Hypothalamus (tissue), 51 donors: ENCODE measurements at regions not wholly inside any gene's neighbourhood (a gene's known extent, or its start where the extent isn't known, plus 50 kb on each side); places are given as distances from the start of the nearest gene placed in this dataset.
"Not testable (repeated sequence)": the region's sequence is repeated elsewhere in the genome, so short reads cannot be mapped to it uniquely, and the experiment has no call there.

Source experiments
- DNase-seq, 51 donors: peaks; one replicate each; lab custom pipeline; 2025; lab: John Stamatoyannopoulos, UW

DNA sequence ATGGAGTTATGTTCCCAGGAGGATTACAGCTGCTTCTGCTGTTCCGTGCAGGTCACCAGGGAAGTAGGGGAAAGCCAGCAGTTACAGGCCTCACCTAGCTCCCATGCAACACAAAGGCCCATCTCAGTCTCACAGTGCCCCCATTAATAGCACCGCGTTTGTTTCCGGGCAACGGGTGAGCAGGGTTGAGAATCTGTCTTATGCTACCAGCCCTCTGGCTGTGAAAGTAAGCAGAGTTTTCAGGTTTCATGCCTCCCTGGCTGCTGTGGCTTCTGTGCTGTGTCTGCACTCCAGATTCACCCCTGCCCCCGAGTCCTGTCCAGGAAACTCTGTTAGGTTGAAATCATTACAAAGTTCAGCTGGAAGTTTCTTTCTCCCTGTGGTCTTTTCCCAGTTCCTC is 254.4 kb upstream of the GPR149 start:
- no peak for DNase-seq

DNA sequence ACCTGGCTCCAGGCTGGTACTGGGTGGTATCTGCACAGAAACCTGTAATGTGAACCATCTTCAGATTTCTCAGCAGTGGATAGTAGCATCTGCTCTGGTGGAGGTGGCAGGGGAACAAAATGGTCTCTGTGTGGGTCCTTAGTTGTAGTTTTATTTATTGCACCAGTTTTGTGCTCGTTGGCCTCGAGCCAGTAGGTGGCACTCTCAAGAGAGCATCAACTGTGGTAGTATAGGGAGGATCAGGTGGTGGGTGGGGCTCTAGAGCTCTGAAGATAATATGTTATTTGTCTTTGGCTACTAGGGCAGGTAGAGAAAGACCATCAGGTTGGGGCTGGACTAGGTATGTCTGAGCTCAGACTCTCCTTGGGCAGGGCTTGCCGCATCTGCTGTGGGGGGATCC is 254.0 kb upstream of the GPR149 start:
- DNase-seq = no peak

DNA sequence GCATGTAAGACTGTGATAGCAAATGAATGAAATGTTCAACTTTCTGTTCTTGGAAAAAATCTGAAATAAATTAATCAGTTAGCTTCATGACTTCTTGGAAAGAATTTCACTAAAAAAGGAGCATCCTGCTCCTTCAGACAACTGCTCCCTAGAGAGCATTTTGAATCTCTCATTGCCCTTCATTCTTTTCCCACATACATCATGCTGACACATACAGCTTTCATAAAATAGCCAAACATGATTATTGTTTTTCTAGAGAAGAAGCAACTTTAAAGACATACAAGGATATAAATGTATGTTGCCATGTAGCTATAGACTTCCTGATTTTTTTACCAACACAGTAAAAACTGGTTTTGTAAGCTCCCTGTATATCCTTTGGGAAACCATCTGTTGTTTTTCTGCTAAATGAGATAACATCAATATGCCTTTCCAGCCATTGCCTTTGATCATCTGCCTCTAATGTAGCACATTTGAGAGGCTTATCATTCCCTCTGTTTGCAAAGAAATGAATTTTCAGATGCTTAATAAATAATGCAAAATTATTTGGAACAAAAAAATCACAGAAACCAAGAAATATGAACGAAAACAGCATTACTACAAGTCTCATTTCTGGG is 248.2 kb upstream of the GPR149 start:
- no peak for DNase-seq

DNA sequence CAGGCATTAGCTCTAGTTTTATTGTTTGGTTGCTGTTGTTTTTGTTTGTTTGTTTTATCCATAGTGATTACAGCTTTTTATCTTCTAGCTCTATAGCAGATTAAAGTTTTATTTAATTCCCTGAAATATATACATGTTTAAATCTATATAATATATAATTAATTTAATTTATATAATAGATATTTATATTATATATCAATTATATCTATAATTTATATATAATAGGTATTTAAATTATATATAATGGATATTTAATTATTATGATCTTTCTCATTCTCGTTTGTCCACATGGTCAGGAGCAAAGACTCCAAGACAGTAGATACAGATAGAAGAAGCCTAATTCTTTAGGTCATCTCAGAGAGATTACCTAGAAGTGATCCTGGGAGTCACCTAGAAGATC is 238.8 kb upstream of the GPR149 start:
- DNase-seq = no peak

DNA sequence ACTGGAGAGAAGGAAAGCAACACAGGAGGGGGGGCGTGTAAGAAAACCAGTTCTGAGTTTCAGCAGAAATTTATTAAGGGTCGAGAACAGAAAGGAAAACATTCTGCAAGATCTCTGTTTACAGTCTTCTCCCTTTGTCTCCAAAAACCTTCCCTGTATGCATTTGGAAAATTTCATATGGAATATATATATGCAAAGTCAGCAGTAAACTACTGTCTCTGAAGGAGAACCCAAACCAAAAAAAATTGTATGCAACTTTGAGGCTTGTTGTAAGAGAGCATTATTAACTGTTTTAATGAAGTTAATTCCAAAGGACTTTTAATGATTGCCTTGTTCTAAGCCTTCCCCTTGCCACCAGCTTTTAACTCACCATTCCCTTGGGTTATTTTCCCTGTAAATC is 238.2 kb upstream of the GPR149 start:
- no peak for DNase-seq

DNA sequence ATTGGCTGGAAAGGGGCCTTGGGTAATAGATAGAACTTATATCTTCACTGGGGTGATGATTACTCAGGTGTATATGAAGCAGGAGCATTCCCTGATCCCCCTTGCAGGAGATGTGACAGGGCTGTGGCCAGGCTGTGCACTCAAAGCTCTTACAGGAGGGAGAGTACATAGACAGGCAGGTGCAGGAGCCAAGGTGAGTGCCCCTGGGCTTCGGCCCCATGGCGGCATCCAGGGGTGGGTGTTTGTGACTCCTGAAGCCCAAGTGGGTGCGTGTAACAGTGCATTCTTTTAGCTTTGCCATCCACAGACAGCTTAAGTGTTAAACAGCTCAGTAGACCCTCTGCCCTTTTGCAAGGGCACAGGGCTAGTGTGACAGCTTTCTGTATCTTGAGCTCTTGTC is 236.6 kb upstream of the GPR149 start:
- no peak for DNase-seq

DNA sequence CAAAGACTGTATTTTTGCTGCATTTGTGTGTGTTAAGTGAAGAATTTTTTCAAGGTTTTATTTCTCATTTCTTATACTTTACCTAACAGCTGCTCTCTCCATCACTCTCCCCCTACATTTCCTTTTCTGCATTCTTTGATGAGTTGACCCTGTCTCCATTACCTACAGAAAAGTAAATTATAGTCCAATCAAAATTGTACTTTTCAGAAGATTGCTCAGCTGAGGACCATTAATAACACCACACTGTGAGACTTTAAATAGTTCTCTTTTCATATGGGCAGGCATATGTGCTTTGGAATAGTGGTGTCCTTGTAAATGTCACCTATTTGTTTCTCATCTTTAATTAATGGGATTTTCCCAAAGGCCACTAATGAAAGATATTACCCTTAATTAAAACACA is 234.7 kb upstream of the GPR149 start:
- no peak for DNase-seq

DNA sequence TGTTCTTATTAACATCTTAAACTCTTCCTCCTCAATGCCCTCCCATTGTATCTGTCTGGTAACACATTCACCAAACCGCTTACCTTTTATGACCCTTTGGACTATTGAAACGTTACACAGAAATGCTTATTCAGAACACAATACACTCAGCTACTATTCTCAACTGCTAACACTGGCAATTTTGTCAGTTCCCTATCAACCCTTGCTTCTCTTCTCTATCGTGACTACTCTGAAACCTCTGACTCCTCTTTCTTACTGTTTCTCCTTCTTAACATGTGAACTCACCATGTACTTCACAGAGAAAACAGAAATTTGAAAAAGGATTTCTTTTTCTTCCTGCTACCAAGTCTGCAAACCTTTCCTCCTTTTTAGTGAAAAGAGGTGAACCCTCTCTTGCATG is 232.9 kb upstream of the GPR149 start:
- no peak for DNase-seq

DNA sequence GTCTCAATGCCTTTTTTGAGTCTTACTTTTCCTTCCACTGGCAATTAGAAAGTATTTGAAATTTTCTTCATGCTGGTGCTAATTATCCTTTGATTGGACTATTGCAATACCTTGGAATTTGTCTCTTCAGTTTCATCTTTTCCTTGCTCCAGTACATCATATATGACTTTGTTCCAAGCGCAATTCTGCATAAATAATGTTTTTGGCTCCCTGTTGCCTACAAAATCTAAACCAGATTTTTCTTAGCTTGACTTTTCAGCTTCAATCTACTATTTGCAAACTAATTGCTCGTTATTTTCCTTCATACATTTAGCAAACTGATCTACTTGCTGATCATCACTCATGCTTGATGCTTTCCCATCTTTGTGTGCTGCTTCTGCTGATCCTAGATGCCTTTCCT is 230.8 kb upstream of the GPR149 start:
- no peak for DNase-seq

DNA sequence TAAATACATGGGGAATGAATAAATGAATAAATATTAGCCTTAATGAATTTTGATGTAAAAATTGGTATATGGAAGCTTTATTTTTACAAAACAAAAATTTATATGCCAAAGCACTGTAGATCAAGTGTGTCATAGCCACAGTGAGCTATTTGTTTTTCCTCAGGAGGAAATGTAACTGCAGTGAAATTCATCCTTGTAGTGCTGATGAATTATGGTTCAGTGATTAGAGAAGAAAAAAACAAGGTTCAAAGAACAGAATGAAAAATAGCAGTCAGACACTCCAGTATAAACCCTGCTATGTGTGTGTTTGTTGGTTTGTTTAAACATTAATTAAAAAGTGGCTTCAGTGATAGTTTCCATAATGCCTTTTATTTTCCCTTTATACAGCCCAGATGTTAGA is 228.0 kb upstream of the GPR149 start:
- DNase-seq = no peak

DNA sequence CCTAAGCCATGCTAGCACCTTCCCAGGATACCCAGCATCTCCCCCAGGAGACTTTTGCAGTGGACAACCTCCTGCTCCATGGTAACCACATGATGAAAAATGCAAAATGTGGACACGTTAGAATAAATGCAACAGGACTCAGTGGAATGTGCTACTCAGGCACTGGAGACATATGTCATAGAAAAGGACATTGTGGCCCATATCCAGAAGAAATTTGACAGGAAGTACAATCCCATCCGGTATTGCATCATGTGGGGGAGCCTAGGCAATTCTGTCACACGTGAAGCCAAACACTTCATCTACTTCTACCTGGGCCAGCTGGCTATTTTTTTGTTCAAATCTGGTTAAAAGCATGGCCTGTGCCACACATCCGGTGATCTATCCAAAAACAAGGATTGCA is 227.2 kb upstream of the GPR149 start:
- no peak for DNase-seq

DNA sequence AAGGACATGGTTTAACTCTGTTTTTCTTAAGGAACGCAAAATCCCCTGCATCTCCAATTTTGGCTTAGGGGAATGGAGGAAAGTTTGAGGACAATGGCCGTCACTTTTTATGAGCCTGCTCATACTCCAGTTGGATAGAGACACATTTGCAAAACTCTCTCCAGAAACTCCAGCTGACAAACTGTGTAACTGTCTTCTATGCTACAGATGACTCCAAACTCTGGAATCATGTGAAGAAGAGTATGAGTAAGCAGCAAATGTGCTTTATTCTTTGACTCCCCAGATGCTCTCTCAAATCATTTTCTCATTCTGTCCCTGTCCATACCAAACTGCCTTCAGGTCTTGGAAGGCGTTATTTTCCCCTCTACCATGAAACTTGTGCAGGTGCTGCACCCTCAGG is 226.5 kb upstream of the GPR149 start:
- no peak for DNase-seq

DNA sequence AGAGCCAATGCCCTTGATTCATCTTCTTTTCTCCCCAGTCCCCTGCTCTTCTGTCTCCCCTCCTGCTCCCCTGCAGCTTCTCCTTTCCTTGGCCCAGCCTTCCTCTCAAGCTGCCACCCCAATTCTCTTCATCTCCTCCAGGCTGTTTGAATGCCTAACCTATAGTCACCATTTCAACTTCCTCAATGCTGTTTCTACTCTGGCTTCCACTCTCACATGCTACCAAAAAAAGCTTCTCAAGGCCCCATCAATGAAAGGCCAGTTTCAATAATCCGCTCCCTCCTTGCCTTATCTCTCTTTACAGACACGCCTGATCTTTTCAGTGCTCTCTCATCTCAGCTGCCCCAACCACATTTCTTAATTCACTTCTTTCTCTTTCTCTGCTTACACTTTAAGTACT is 212.2 kb upstream of the GPR149 start:
- no peak for DNase-seq

DNA sequence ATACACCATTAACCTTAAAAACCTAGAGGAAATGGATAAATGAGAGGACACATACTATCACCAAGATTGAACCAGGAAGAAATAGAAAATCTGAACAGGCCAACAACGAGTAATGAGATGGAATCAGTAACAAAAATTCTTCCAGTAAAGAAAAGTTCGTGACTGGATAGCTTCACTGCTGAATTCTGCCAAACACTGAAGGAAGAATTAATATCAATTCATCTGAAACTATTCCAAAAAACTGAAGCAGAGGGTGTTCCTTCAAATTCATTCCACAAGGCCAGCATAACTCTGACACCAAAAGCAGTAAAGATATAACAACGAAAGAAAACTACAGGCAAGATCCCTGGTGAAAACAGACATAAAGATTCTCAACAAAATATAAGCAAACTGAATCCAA is 195.8 kb upstream of the GPR149 start:
- no peak for DNase-seq

DNA sequence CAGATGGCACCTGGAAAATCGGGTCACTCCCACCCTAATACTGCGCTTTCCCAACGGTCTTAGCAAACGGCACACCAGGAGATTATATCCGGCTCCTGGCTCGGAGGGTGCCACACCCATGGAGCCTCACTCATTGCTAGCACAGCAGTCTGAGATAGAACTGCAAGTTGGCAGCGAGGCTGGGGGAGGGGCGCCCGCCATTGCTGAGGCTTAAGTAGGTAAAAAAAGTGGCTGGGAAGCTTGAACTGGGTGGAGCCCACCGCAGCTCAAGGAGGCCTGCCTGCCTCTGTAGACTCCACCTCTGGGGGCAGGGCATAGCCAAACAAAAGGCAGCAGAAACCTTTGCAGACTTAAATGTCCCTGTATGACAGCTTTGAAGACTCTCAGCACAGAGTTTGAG is 189.6 kb upstream of the GPR149 start:
- not testable (repeated sequence) for DNase-seq

DNA sequence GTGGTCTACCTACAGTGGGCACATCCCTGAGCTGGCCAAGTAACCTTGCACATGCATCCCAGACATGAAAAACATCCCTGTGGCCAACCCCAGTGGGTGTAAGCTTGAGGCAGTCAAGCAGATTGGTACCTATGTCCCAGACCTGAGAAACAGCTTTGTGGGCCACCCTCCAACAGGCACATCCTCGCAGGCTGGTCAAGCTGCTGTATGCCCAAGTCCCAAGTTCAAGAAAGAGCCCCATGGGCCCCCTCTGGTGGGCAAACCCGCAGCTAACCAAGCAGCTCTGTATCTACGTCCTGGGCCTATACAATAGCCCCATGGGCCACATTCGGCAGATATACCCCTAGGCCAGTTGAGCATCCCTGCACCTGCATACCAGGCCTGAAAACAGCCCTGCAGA is 186.3 kb upstream of the GPR149 start:
- no peak for DNase-seq

DNA sequence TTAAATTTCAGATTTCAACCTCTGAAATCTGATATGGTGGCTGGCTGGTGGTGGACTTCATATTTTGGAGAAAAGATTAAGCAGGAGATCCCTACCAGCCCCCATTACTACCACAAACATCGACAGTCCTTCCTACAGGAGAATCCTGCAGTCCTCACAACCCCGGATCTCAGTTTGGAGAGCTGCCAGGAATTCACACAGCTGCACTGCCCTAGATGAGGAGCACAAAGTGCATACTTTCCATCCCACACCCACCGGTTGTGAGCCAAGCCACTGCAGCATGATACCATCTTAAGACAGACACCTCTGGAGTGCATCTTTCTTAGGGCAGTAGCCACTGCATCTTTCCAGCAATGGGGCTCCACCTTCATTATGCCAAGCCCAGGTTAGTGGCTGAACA is 185.5 kb upstream of the GPR149 start:
- no peak for DNase-seq

DNA sequence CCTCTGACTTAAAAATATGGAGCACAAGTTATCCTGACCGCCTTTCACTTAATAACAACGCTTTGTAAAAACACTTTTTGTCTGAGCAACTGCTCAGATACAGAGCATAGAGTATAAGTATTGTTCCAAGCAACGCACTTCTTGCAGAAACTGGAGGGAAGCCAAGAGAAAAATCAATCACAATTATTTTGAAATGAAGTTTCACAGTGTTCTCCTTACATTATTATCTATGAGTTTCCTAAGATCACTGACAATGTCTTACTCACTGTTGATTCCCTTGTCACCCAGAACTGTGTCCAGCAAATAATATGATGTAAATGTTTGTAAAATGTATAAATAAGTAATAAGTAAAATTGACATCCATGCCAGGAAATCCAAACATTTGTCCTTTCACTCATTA is 184.6 kb upstream of the GPR149 start:
- no peak for DNase-seq

DNA sequence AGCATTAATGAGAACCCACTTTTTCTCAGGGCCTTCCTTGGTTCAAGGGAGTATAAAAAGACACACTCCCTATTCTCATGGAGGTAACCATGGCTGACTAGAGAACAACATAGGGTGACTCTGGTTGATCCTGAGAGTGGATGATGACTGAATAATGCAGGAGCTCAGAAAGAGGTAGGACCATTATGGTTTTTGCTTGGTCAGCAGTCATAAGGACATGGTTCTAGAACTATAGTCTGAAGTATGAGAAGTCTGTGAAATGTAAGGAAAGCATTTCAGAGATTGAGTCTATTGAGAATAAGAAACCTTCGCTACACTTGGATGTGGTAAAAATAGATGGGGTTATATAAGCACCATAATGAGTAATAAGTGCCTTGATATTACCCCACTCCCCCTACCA is 184.1 kb upstream of the GPR149 start:
- DNase-seq = no peak

DNA sequence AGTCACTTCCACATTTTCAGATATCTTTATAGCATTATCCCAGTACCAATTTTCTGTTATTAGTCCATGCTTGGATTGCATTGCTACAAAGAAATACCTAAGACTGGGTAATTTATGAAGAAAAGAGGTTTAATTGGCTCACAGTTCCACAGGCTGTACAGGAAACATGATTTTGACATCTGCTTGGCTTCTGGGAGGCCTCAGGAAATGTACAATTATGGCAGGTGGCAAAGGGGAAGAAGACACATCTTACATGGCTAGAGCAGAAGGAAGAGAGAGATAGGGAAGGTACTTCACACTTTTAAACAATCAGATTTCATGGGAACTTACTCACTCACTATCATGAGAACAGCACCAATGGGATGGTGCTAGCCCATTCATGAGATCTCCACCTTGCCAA is 172.3 kb upstream of the GPR149 start:
- no peak for DNase-seq

DNA sequence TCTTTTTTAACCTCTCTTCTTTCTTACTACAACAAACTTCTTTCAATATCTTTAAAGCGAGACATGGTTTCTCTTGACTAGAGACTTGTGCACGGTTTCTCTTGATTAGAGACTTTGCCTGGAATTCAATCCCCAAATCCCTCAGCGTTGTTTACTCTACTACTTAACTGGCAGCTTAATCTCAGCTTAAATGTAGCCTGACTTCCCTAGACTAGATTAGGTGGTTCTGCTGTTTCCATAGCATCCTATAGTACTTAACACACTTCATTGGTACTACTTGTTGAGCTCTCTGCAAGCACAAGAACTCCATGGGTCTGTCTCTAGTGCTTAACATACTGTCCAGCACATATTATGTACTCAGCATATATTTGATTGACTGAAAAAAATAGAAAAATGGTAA is 168.2 kb upstream of the GPR149 start:
- no peak for DNase-seq

DNA sequence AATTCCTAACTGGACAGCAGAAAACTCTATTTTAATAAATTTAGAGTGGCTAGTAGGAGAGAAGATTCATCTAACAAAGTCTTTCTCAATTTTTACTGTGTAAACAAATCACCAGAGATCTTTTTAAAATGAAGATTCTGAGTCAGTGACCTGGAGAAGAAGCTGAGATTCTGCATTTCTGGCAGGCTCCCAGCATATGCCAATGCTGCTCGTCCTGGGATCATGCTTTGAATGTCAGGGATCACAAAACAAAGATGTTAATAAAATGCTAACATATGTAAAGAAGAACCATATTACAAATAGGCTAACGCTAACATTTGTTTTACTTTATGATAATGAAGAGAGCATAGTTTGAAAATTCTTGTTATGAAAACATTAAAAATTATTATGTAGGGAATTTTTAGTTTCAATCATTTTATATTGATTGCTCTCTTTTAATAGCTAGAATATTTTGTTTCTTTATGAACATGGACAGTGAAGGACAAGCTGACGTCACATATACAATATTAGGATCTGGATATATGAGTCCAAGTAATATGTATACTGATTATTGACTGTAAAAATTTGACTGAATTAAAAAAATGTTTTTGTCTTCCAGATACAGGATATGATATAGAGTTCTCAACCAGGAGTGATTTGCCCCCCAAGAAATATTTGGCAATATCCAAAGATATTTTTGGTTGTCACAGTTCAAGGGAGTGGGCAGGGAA is 160.8 kb upstream of the GPR149 start:
- DNase-seq = no peak

DNA sequence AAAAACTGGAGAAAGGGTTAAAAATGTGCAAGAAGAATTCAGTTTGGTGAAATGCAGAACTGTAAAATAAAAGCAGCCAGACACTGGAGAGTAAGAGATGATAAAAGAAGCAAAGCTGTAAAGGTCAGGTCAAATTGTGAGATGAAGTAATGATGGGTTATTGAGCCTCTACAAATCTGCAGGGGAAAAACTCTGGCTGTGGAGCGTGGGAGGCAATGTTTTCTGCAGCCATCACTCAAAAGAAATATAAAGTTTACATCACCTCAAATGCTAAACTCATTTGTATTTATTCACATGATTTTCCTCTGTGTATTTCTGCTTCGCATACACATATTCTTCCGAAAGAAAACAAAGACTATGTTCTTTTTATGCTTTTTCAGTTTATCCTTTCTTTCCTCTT is 158.8 kb upstream of the GPR149 start:
- no peak for DNase-seq
